GM12878 (cell line): ENCODE measurements at regions not wholly inside any gene's neighbourhood (a gene's known extent, or its start where the extent isn't known, plus 50 kb on each side); places are given as distances from the start of the nearest gene placed in this dataset.

Experiments used
- ATAC-seq: fragments of 200-7000 bp; cut with Tn5 transposase; 3 replicates; pipeline ENCODE4 v1.9.1; 2020; ENCODE audit warnings: mild to moderate bottlenecking, moderate library complexity
- BruUV-seq: library from RNA; stranded (reverse); fragments of 400-500 nt; replicated peaks from 2 replicates; lab custom pipeline; 2021; lab: Mats Ljungman, UMichigan
- CTCF ChIA-PET: fragments of 300-600 bp; sonication (Branson Sonifier 250); formaldehyde crosslinking; extraction: SDS; loops from one replicate; lab custom pipeline; 2021; ENCODE audit warnings: inconsistent platforms; lab: Yijun Ruan, JAX
- POLR2A ChIA-PET: fragments of 350-600 bp; formaldehyde crosslinking; extraction: SDS; loops from one replicate; lab custom pipeline; 2021; ENCODE audit warnings: inconsistent platforms; lab: Charles Lee
- RAD21 ChIA-PET: fragments of 300-600 bp; sonication (Branson Sonifier 250); formaldehyde crosslinking; loops from one replicate; lab custom pipeline; 2023; ENCODE audit warnings: antibody characterized with exemption; ENCODE audit not compliant: unreplicated experiment; lab: Charles Lee
- SMC1A ChIA-PET: fragments of 300-600 bp; sonication (Branson Sonifier 250); formaldehyde crosslinking; loops from one replicate; lab custom pipeline; 2023; ENCODE audit not compliant: unreplicated experiment, uncharacterized antibody; lab: Charles Lee
- DNase-seq: peaks from one replicate; pipeline ENCODE4 v3.0.0-alpha.2; 2011; ENCODE audit warnings: low read depth, low spot score
- FAIRE-seq: peaks from 3 replicates; lab custom pipeline; 2011; peaks lifted over from hg19 to GRCh38; lab: Jason Lieb, UNC
- H2AFZ ChIP-seq: 2 replicates; pipeline ENCODE4 v1.6.0; 2011; ENCODE audit warnings: low read depth, low read length, control low read depth; ENCODE audit not compliant: control insufficient read depth
- H3K27ac ChIP-seq: 2 replicates; pipeline ENCODE4 v1.5.1; 2011; ENCODE audit warnings: control low read depth; ENCODE audit not compliant: control insufficient read depth, insufficient read depth
- H3K27me3 ChIP-seq, 2 experiments: replicated peaks in 1 of 2; 2 replicates each; pipeline versions ENCODE4 v1.6.0 to v1.6.1; 2011; ENCODE audit warnings: low read length in 1 of 2; ENCODE audit not compliant: control insufficient read depth in 2 of 2, insufficient read depth in 2 of 2
- H3K36me3 ChIP-seq, 2 experiments: 2 replicates each; pipeline ENCODE4 v1.5.1; 2011; ENCODE audit warnings: low read length in 1 of 2; ENCODE audit not compliant: control insufficient read depth in 2 of 2, insufficient read depth in 2 of 2
- H3K4me1 ChIP-seq: 2 replicates; pipeline ENCODE4 v1.6.1; 2011; ENCODE audit warnings: mild to moderate bottlenecking, low read length, moderate library complexity, mixed read lengths; ENCODE audit not compliant: control insufficient read depth, insufficient read depth
- H3K4me2 ChIP-seq: 2 replicates; pipeline ENCODE4 v1.6.0; 2011; ENCODE audit warnings: control low read depth; ENCODE audit not compliant: control insufficient read depth, insufficient read depth
- H3K4me3 ChIP-seq: fragments of 200-600 bp; sonication (generic); 2 replicates; pipeline ENCODE4 v1.5.1; 2016
- H3K79me2 ChIP-seq: 2 replicates; pipeline ENCODE4 v1.6.0; 2011; ENCODE audit warnings: low read length; ENCODE audit not compliant: control insufficient read depth, insufficient read depth
- H3K9ac ChIP-seq: 2 replicates; pipeline ENCODE4 v1.8.0; 2011; ENCODE audit warnings: low read length, control low read depth, mixed read lengths; ENCODE audit not compliant: control insufficient read depth, insufficient read depth
- H3K9me3 ChIP-seq: replicated peaks from 3 replicates; pipeline ENCODE4 v1.5.1; 2011; ENCODE audit warnings: mild to moderate bottlenecking, low read length; ENCODE audit not compliant: control insufficient read depth, insufficient read depth
- H4K20me1 ChIP-seq: 2 replicates; pipeline ENCODE4 v1.6.0; 2011; ENCODE audit not compliant: control insufficient read depth, insufficient read depth
- CBX5 ChIP-seq: sonication (generic); IDR thresholded peaks from 2 replicates; pipeline ENCODE4 v1.6.1; 2016; ENCODE audit warnings: low read depth, moderate library complexity, mild to moderate bottlenecking, inconsistent platforms
- EED ChIP-seq: sonication (generic); IDR thresholded peaks from 2 replicates; pipeline ENCODE4 v1.6.1; 2016; ENCODE audit warnings: antibody characterized with exemption, low read depth
- GATAD2B ChIP-seq: fragments of 450-650 bp; conservative IDR thresholded peaks from 2 replicates; pipeline ENCODE4 v1.6.1; 2017; ENCODE audit warnings: low read depth, mild to moderate bottlenecking, moderate library complexity
- IRF4 ChIP-seq: IDR thresholded peaks from 2 replicates; pipeline ENCODE4 v1.6.1; 2011; ENCODE audit warnings: low read depth, low read length
- JUND ChIP-seq: IDR thresholded peaks from 2 replicates; pipeline ENCODE4 v1.6.1; 2012; ENCODE audit warnings: low read depth, mild to moderate bottlenecking, low read length, improper control_type of control experiment, moderate library complexity
- LARP7 ChIP-seq: fragments of 450-650 bp; IDR thresholded peaks from 2 replicates; pipeline ENCODE4 v1.6.1; 2017; ENCODE audit warnings: mild to moderate bottlenecking
- MYB ChIP-seq: fragments of 150-350 bp; IDR thresholded peaks from 2 replicates; pipeline ENCODE4 v1.6.1; 2014; ENCODE audit warnings: mild to moderate bottlenecking, low read depth, low read length, borderline replicate concordance
- SMAD1 ChIP-seq: fragments of 450-650 bp; IDR thresholded peaks from 2 replicates; pipeline ENCODE4 v1.6.1; 2018; ENCODE audit warnings: mild to moderate bottlenecking, low read depth; ENCODE audit not compliant: partially characterized antibody
- SMARCA5 ChIP-seq: fragments of 450-650 bp; IDR thresholded peaks from 2 replicates; pipeline ENCODE4 v1.6.1; 2017; ENCODE audit warnings: mild to moderate bottlenecking
- SP1 ChIP-seq: IDR thresholded peaks from one replicate; pipeline ENCODE4 v1.6.1; 2011; ENCODE audit warnings: low read depth, low read length
- SRF ChIP-seq, 2 experiments: IDR thresholded peaks; 2 replicates each; pipeline ENCODE4 v1.6.1; 2011; ENCODE audit warnings: low read depth in 2 of 2, low read length in 2 of 2, mild to moderate bottlenecking in 1 of 2, moderate library complexity in 1 of 2
- TCF12 ChIP-seq: IDR thresholded peaks from 2 replicates; pipeline ENCODE4 v1.6.1; 2011; ENCODE audit warnings: low read depth, mild to moderate bottlenecking, low read length
- WGBS: methylation state at CpG from one replicate; pipeline ENCODE4 v1.1.6; 2016; ENCODE audit warnings: low lambda C conversion rate; ENCODE audit not compliant: insufficient replicate concordance, insufficient coverage; ENCODE audit errors: missing lambda C conversion rate; 5-methylcytosine and 5-hydroxymethylcytosine counted together
- in situ Hi-C: fragments of 300-500 bp; cut with MboI; formaldehyde crosslinking; loops from 9 replicates; pipeline ENCODE4 v1.14.3; 2018; ENCODE audit warnings: mixed read lengths
- intact Hi-C: fragments of 100-400 bp; cut with micrococcal nuclease; formaldehyde crosslinking; loops from one replicate; pipeline ENCODE4 v1.14.2; 2022; ENCODE audit not compliant: unreplicated experiment
- TF ChIP-seq, protein P1 (sequence below): fragments of 450-650 bp; formaldehyde crosslinking; IDR thresholded peaks from 2 replicates; pipeline ENCODE4 v1.4.0; 2022; ENCODE audit warnings: mild to moderate bottlenecking, moderate library complexity
- TF ChIP-seq, protein P2 (sequence below): fragments of 450-650 bp; IDR thresholded peaks from 2 replicates; pipeline ENCODE4 v1.6.1; 2016; ENCODE audit warnings: mild to moderate bottlenecking
- TF ChIP-seq, protein P3 (sequence below): fragments of 450-650 bp; conservative IDR thresholded peaks from 2 replicates; pipeline ENCODE4 v1.6.1; 2017; ENCODE audit warnings: mild to moderate bottlenecking, moderate library complexity

DNA sequence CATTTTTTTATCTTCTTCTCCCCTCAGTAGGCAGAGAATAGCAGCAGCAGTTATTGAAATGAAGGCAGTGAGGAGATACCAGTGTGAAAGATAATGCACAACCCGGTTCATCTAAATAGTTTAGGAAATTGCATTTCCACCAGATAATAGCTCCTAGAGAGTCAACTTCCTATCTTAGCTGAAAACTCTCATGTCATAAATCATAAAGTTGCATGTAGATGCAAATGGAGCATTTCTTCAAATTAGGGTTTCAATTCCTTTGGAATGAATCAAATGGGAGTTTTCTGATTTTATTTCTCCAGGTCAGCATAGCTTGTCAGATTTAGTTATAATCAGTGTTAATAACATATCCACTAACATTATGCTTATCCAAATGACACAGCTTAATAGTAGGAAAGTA lies 335.3 kb downstream of the CNTNAP4 start:
- no peak overlapping the region for H2AFZ ChIP-seq
- no TSS peak for BruUV-seq
- ChIA-PET CTCF (no interaction called here), SMC1A (interaction anchor here (1.0 kb wide), 1 partner anchor 8 kb away, joined by 4 read pairs; no protein-coding TSS in a partner anchor), RAD21 (no interaction called here), POLR2A (no interaction called here)
- no peaks in the 10 kb centered on the region for H3K79me2 ChIP-seq
- no peak overlapping the region for H3K9ac ChIP-seq
- in situ Hi-C loops (no loop called here), intact Hi-C loops (no loop called here)
- no peak overlapping the region for H3K4me3 ChIP-seq
- 40% methylated on average over 1 of the region's 1 CpG for WGBS
- H3K36me3 ChIP-seq: no peaks in the 10 kb centered on the region
- H3K27ac ChIP-seq: no peak overlapping the region
- H4K20me1 ChIP-seq: no peaks in the 10 kb centered on the region
- no peak for DNase-seq
- H3K27me3 ChIP-seq: no peaks in the 10 kb centered on the region
- no peaks in the 10 kb centered on the region for H3K4me1 ChIP-seq
- FAIRE-seq: no peak
- no peak for ATAC-seq
- no peak overlapping the region for H3K4me2 ChIP-seq
- no peaks in the 10 kb centered on the region for H3K9me3 ChIP-seq
- no peak for TF ChIP-seq JUND
- TF ChIP-seq MYB: no peak
- no peak for TF ChIP-seq EED
- TF ChIP-seq TCF12: no peak
- TF ChIP-seq LARP7: no peak
- no peak for TF ChIP-seq SMARCA5
- TF ChIP-seq CBX5: no peak
- TF ChIP-seq SMAD1: no peak
- TF ChIP-seq SRF (IDR thresholded peaks at IDR 0.05; ENCODE audit: low read depth in 2 of 2, low read length in 2 of 2): no peak
- TF ChIP-seq GATAD2B: no peak
- TF ChIP-seq IRF4: no peak
- no peak for TF ChIP-seq SP1
- TF ChIP-seq, protein P1, sequence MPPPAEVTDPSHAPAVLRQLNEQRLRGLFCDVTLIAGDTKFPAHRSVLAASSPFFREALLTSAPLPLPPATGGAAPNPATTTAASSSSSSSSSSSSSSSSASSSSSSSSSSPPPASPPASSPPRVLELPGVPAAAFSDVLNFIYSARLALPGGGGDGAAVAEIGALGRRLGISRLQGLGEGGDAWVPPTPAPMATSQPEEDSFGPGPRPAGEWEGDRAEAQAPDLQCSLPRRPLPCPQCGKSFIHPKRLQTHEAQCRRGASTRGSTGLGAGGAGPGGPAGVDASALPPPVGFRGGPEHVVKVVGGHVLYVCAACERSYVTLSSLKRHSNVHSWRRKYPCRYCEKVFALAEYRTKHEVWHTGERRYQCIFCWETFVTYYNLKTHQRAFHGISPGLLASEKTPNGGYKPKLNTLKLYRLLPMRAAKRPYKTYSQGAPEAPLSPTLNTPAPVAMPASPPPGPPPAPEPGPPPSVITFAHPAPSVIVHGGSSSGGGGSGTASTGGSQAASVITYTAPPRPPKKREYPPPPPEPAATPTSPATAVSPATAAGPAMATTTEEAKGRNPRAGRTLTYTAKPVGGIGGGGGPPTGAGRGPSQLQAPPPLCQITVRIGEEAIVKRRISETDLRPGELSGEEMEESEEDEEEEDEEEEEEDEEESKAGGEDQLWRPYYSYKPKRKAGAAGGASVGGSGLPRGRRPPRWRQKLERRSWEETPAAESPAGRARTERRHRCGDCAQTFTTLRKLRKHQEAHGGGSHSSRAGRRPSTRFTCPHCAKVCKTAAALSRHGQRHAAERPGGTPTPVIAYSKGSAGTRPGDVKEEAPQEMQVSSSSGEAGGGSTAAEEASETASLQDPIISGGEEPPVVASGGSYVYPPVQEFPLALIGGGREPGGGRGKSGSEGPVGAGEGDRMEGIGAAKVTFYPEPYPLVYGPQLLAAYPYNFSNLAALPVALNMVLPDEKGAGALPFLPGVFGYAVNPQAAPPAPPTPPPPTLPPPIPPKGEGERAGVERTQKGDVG (CRISPR knock-in tag): no peak
- TF ChIP-seq, protein P2, sequence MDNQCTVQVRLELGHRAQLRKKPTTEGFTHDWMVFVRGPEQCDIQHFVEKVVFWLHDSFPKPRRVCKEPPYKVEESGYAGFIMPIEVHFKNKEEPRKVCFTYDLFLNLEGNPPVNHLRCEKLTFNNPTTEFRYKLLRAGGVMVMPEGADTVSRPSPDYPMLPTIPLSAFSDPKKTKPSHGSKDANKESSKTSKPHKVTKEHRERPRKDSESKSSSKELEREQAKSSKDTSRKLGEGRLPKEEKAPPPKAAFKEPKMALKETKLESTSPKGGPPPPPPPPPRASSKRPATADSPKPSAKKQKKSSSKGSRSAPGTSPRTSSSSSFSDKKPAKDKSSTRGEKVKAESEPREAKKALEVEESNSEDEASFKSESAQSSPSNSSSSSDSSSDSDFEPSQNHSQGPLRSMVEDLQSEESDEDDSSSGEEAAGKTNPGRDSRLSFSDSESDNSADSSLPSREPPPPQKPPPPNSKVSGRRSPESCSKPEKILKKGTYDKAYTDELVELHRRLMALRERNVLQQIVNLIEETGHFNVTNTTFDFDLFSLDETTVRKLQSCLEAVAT: no peak
- TF ChIP-seq, protein P3, sequence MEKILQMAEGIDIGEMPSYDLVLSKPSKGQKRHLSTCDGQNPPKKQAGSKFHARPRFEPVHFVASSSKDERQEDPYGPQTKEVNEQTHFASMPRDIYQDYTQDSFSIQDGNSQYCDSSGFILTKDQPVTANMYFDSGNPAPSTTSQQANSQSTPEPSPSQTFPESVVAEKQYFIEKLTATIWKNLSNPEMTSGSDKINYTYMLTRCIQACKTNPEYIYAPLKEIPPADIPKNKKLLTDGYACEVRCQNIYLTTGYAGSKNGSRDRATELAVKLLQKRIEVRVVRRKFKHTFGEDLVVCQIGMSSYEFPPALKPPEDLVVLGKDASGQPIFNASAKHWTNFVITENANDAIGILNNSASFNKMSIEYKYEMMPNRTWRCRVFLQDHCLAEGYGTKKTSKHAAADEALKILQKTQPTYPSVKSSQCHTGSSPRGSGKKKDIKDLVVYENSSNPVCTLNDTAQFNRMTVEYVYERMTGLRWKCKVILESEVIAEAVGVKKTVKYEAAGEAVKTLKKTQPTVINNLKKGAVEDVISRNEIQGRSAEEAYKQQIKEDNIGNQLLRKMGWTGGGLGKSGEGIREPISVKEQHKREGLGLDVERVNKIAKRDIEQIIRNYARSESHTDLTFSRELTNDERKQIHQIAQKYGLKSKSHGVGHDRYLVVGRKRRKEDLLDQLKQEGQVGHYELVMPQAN: no peak
